Prostate gland (tissue), 2 donors: ENCODE measurements at regions not wholly inside any gene's neighbourhood (a gene's known extent, or its start where the extent isn't known, plus 50 kb on each side); places are given as distances from the start of the nearest gene placed in this dataset.

Experiments
- DNase-seq: peaks from one replicate; pipeline ENCODE4 v3.0.0-alpha.2; 2019; ENCODE audit warnings: low spot score
- H3K27ac ChIP-seq, 2 donors: fragments of 200-600 bp; sonication (generic); 2 replicates each; pipeline ENCODE4 v1.5.1; 2017 to 2019
- H3K27me3 ChIP-seq: fragments of 200-600 bp; sonication (generic); replicated peaks from 2 replicates; pipeline ENCODE4 v1.5.1; 2019; ENCODE audit not compliant: insufficient read depth
- H3K36me3 ChIP-seq, 2 donors: fragments of 200-600 bp; sonication (generic); 1 replicate in 1 of 2; 2 replicates in 1 of 2; pipeline versions ENCODE4 v1.5.1 to v1.8.1; 2017 to 2019
- H3K4me1 ChIP-seq: fragments of 200-600 bp; sonication (generic); replicated peaks from 2 replicates; pipeline ENCODE4 v1.5.1; 2019
- H3K4me3 ChIP-seq, 2 donors: fragments of 200-600 bp; sonication (generic); 2 replicates each; pipeline ENCODE4 v1.5.1; 2017 to 2019
- H3K9me3 ChIP-seq: fragments of 200-600 bp; sonication (generic); 2 replicates; pipeline ENCODE4 v1.5.1; 2017
- POLR2A ChIP-seq: fragments of 450-650 bp; IDR thresholded peaks from one replicate; pipeline ENCODE4 v1.6.1; 2016; ENCODE audit warnings: antibody characterized with exemption, mild to moderate bottlenecking
- POLR2AphosphoS5 ChIP-seq: sonication (generic); formaldehyde crosslinking; IDR thresholded peaks from one replicate; pipeline ENCODE4 v1.6.1; 2017; ENCODE audit warnings: antibody characterized with exemption
- WGBS: methylation state at CpG from one replicate; pipeline ENCODE4 v1.1.5; 2018; 5-methylcytosine and 5-hydroxymethylcytosine counted together
- intact Hi-C: fragments of 100-400 bp; cut with DNase I; formaldehyde crosslinking; loops from one replicate; pipeline ENCODE4 v1.14.2; 2022
- small RNA-seq, 2 donors: library from RNA; depleted of rRNA; stranded (forward); fragments of <200 nt; gene quantifications; one replicate each; pipeline ENCODE3, GENCODE V24; 2016
- TF ChIP-seq, protein P1 (sequence below), 4 experiments: fragments of 200-600 bp in 2 of 4; fragments of 450-650 bp in 2 of 4; sonication (generic) in 2 of 4; IDR thresholded peaks; 1 replicate in 3 of 4; 2 replicates in 1 of 4; pipeline ENCODE4 v1.5.1; 2016 to 2019; ENCODE audit warnings: antibody characterized with exemption in 4 of 4, mild to moderate bottlenecking in 2 of 4, moderate library complexity in 2 of 4

DNA sequence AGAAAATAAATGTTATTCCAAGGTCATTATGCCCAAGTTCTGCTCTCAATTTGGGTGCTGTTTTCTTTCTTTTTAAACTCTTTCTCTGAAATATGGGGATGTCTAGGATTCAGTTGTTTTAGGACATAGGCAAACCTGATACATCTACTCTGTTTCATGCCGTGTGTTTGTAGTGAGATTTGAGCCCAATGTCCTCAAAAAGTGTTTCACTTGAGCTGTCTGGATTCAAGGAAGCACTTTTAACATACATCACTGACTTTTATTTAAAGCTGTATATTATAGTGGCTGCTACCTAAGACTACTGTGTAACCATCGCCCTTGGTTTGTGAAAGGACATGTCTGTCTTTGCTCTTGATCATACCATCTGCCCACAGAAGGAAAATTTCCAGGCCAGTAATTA is 709.3 kb upstream of the STXBP6 start:
- DNase-seq = no peak
- intact Hi-C loops = no loop called here
- 74% methylated on average over 2 of the region's 2 CpGs for WGBS
- no peaks in the 10 kb centered on the region for H3K9me3 ChIP-seq
- H3K27ac ChIP-seq = no peak overlapping the region
- H3K27me3 ChIP-seq = no peaks in the 10 kb centered on the region
- no peaks in the 10 kb centered on the region for H3K4me1 ChIP-seq
- TF ChIP-seq POLR2A = no peak
- TF ChIP-seq, protein P1, sequence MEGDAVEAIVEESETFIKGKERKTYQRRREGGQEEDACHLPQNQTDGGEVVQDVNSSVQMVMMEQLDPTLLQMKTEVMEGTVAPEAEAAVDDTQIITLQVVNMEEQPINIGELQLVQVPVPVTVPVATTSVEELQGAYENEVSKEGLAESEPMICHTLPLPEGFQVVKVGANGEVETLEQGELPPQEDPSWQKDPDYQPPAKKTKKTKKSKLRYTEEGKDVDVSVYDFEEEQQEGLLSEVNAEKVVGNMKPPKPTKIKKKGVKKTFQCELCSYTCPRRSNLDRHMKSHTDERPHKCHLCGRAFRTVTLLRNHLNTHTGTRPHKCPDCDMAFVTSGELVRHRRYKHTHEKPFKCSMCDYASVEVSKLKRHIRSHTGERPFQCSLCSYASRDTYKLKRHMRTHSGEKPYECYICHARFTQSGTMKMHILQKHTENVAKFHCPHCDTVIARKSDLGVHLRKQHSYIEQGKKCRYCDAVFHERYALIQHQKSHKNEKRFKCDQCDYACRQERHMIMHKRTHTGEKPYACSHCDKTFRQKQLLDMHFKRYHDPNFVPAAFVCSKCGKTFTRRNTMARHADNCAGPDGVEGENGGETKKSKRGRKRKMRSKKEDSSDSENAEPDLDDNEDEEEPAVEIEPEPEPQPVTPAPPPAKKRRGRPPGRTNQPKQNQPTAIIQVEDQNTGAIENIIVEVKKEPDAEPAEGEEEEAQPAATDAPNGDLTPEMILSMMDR (IDR thresholded peaks at IDR 0.05) = no peak
- TF ChIP-seq POLR2AphosphoS5 = no peak
- no peaks in the 10 kb centered on the region for H3K36me3 ChIP-seq
- H3K4me3 ChIP-seq = no peak overlapping the region

- H3K36me3 ChIP-seq = no peaks in the 10 kb centered on the region
- intact Hi-C loops = no loop called here
- DNase-seq = no peak
- no peak overlapping the region for H3K27ac ChIP-seq
- H3K9me3 ChIP-seq = no peaks in the 10 kb centered on the region
- no peaks in the 10 kb centered on the region for H3K27me3 ChIP-seq
- no peak for TF ChIP-seq POLR2AphosphoS5
- no peak for TF ChIP-seq POLR2A
- WGBS = 86% methylated on average over 3 of the region's 3 CpGs
- H3K4me1 ChIP-seq = no peaks in the 10 kb centered on the region
- H3K4me3 ChIP-seq = no peak overlapping the region
Measured at GRCh38 chr14:25757364-25757763, 707.4 kb upstream of the STXBP6 start.

DNA sequence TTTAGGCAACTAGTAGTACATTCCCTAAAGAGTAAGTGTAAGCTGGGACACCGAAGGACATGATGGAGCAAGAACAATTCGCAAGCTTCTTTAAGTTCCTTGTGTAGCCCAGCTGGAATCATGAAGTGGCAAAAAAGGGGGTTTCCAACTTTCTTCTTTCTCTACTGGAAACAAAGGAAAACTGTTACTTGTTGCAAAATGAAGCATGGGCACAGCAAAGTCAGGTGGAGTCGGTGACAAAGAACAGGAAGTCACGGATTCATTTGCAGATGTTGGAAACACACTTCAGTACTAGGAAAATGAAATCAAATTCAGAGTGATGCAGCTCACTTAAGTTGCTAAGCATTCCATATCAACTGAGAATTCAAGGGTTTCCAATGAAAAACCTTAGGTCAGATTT is 706.9 kb upstream of the STXBP6 start:
- Histone ChIP-seq H3K4me3 (no peak overlapping the region), H3K4me1 (no peaks in the 10 kb centered on the region), H3K36me3 (no peaks in the 10 kb centered on the region), H3K9me3 (no peaks in the 10 kb centered on the region), H3K27ac (no peak overlapping the region), H3K27me3 (no peaks in the 10 kb centered on the region)
- DNase-seq = no peak
- TF ChIP-seq POLR2AphosphoS5 (no peak), POLR2A (no peak)
- TF ChIP-seq, protein P1 (IDR thresholded peaks at IDR 0.05) = no peak
- intact Hi-C loops = no loop called here
- 65% methylated on average over 4 of the region's 4 CpGs for WGBS

DNA sequence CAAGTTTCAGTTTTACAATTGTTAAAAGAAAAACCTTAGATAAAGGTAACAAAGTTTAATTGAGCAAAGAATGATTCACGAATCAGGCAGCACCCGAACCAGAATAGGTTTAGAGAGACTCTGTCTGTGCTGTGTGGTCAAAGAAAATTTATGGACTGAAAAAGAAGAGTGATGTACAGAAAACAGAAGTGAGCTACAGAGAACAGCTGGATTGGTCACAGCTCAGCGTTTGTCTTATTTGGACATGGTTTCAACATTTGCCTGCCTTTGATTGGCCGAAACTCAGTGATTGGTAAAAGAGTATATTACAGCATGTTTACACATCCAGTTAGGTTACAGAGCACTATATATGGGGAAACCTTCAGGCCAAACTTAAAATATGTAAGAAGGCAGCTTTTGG is 703.2 kb upstream of the STXBP6 start:
- TF ChIP-seq, protein P1 (IDR thresholded peaks at IDR 0.05) = no peak
- no peak for TF ChIP-seq POLR2A
- TF ChIP-seq POLR2AphosphoS5 = no peak
- DNase-seq = no peak
- no peaks in the 10 kb centered on the region for H3K36me3 ChIP-seq
- intact Hi-C loops = no loop called here
- no peak overlapping the region for H3K27ac ChIP-seq
- H3K9me3 ChIP-seq = no peaks in the 10 kb centered on the region
- WGBS = 65% methylated on average over 4 of the region's 4 CpGs
- no peaks in the 10 kb centered on the region for H3K27me3 ChIP-seq
- no peaks in the 10 kb centered on the region for H3K4me1 ChIP-seq
- no peak overlapping the region for H3K4me3 ChIP-seq

DNA sequence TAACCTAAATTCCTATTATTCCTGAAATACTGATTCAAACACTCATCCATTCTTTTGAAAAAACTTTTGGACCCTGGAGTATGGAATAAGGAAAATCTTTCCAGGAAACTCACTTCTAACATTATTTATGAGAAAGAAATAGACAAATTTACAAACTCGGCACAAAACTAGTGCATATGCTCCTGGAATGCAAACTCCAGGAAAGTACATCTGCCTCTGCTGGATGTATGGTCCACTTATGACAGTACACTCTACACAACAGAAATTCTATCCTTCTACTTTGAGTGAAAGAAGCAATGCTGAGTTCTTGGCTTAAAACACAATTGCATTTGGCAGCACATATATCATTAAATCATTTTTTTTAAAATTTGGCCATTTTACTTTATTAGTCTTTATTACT is 700.5 kb upstream of the STXBP6 start:
- DNase-seq = no peak
- intact Hi-C loops = no loop called here
- no peaks in the 10 kb centered on the region for H3K27me3 ChIP-seq
- no peaks in the 10 kb centered on the region for H3K4me1 ChIP-seq
- H3K4me3 ChIP-seq = no peak overlapping the region
- TF ChIP-seq, protein P1 (IDR thresholded peaks at IDR 0.05) = no peak
- no peak for TF ChIP-seq POLR2A
- no peak for TF ChIP-seq POLR2AphosphoS5
- 79% methylated on average over 1 of the region's 1 CpG for WGBS
- no peak overlapping the region for H3K27ac ChIP-seq
- no peaks in the 10 kb centered on the region for H3K9me3 ChIP-seq
- no peaks in the 10 kb centered on the region for H3K36me3 ChIP-seq

Small RNA genes lying in the stretch of these regions (small RNA-seq; reads per million reads assigned to genes)
- gene RF00440 = 0 reads per million in 2 donors
